NCI-H2227 (cell line): ENCODE measurements at regions not wholly inside any gene's neighbourhood (a gene's known extent, or its start where the extent isn't known, plus 50 kb on each side); places are given as distances from the start of the nearest gene placed in this dataset.
A peak's percentile ranks its signal among the peaks of the same experiment; 100 is the strongest.

ENCODE experiments used
- DNase-seq: peaks from one replicate; lab custom pipeline; 2025; ENCODE audit not compliant: unreplicated experiment; lab: John Stamatoyannopoulos, UW

GRCh38 chr5:173762930-173763329 is 125.2 kb upstream of the CPEB4 start:
- no peak for DNase-seq

- DNase-seq: no peak
These were observed 124.7 kb upstream of the CPEB4 start for GRCh38 chr5:173763410-173763809.

- DNase-seq: peak; percentile 4
These were observed 123.7 kb upstream of the CPEB4 start for GRCh38 chr5:173764332-173765028.

- DNase-seq: no peak
These were observed 123.0 kb upstream of the CPEB4 start for GRCh38 chr5:173765029-173765644.

DNA sequence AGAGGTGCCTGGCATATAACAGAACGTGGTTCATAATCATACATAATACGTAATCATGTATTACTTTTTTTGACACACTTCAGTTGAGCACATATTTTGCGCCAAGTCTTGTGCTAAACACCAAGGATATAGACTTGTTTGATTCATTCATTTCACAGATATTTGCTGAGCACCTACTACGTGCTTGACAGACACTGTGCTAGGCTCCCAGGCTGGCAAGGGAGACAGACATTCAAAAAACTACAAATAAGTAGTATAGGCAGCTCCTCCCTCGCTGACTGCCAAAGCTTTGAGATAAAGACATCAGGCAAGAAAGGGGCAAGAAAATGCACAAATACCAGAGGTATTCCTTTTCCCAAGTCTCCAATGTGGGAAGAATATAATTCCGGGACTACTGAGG is 122.5 kb upstream of the CPEB4 start:
- no peak for DNase-seq

- DNase-seq: no peak
These were observed 120.4 kb upstream of the CPEB4 start for GRCh38 chr5:173767574-173768266.

DNA sequence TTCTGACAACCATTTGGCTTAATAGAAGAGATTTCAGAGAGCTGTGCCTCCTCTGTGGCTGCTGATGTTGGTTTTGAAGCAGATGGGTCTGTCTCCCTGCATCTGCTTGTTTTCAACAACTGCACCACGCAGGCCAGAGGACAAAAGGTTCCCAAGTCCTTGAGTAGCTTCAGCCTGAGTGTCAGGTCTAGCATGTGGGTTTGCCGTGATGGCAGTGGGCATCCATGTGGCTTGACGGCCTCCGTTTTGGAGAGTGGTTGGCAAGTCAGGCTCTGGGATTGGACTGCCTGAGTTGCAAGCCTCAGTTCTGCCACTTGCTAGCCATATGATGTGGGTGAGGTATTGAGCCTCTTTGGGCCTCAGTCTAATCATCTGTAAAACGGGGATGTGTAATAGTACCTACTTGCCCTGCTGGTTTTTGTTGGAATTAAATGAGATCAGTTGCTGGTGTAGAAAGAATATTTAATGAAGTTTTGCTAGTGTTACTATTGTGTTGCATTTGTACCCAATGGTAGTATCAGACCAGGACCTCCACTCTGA is 119.8 kb upstream of the CPEB4 start:
- no peak for DNase-seq

DNA sequence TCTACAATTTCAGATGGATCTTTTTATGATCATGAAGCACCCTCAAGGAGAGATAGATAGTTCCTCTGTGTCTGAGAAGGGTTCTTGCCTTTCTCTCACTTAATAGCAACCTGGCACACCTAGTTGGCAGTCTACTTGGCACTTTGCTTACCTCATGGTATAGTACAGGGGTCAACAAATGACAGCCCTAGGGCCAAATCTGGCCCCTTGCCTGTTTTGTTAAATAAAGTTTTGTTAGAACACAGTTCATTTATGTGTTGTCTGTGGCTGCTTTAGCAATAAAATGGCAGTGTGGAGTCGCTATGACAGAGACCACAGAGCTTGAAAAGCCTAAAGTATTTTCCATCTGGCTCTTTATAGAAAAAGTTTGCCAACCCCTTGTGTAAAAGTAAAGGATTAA is 119.3 kb upstream of the CPEB4 start:
- no peak for DNase-seq

- DNase-seq: no peak
These were observed 117.5 kb upstream of the CPEB4 start for GRCh38 chr5:173770637-173771036.

DNA sequence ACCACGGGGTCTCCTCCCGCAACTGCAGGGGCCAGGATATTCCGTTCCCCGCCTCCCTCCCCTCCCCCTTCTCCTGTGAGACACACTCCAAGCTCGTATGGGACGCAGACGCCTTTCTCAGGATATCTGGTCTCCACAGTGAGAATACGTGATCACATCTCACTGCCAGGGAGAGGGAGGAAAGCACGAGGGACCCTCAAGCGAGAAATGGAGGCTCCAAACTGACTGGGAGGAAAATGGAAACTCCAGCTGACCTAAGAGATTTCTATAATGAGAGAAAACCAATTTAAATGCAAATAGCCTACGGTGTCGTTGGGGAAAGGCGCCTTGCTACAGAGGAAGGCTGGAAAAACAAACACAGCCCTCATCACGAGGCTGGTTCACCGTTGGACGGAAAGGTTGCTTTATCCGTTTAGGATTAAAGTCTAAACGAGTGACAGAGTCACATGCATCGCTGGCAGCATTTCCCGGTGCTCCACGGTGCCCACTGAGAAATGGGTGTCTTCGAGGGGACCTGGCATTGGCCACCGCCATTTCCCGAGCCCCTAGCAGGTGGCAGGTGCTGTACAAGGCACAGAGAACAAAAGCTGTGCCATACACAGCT is 116.9 kb upstream of the CPEB4 start:
- DNase-seq: no peak

GRCh38 chr5:173771725-173772383 is 116.3 kb upstream of the CPEB4 start:
- no peak for DNase-seq

DNA sequence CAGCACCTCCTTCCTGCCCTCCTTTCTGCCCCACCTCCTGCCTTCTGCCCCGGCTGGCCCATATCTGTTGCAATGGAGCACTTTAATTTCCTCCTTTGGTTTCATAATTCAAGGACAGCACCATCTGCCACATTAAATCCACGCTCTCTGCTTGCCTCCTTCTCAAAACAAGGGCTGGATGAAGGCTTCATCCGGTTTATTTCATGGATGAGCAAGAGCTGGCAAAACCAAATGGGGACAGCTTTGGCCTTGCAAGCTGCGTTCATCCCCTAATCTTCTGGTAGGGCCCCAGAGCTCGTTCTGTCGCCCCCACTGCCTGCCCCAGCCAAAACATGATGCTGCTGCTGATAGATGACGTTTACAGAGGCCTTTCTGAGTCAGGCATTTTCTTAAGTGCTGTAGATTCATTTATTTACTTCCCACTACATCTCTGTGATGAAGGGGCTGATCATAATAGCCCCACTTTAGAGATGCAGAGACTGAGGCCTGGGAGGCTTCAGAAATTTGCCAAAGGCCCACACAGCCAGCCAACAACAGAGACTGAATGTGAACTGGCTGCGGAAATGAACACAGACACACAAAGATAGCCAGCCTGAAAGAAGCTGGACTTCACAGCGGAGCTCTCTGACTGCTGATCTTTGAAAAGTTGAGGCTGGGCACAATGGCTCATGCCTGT is 115.6 kb upstream of the CPEB4 start:
- DNase-seq: no peak

DNA sequence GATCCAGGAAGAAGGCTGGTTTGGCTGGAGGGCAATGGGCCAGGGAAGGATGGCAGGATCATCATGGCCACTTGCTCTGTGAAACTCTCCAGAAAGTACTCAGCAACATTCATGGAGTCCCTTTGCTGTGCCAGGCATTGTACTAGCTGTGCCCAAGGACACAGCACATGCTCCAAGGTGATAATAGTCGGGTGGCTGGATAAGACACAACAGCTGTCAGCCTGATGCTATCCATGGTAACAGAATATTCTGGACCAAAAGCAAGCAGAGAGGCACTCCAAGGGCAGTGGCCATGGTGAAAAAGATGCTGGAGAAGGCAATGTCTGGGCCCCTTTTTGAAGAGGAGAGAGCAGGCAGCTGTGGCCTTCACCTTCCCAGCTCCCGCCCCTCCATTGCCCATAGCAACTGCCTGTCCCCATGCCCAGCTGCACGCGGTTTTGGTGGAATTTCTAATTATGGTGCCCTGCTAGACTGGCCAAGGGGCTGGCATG is 113.8 kb upstream of the CPEB4 start:
- no peak for DNase-seq

DNA sequence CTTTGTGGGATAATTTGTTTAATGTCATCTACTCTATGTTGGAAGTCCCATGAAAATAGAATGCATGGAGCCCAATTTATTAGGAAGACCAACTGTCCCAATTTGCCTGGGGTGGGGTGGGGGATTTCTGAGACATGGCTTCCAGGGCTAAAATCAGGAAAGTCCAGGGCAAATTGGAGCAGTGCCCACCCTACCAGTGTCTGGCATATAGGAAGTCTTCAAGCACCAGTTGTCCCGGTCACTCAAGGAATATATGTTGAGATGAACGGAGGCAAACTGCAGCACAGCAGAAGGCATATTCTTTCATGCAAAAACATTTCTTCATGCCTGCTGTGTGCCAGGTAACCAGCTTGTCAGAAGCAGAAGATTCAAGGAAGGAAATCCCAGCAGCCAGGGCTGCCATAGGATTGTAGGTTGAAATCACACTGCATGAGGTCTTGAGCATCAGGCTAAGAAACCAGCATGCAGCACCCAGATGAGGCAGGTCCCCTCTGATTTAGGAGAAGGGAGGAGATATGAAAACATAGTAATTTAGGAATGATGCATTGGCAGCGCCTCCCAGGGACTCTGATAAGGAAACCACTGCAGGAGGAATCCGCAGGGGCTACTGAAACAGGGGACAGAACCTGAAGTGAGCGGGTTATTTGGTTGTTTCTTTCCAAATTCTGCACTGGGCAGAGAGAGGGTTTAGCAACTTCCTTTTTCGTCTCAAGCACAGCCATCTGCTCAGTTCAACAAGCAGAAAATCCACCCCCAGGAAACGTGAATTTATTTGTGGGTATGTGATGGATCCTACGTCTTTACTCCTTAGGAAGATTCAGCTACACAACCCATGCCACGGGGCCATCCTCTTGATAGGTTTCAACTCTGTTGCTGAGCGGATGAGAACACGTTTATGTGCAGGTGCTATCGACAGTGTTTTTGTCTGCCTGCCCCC is 112.6 kb upstream of the CPEB4 start:
- DNase-seq: no peak

GRCh38 chr5:173777149-173777548 is 111.0 kb upstream of the CPEB4 start:
- DNase-seq: peak; percentile 3

GRCh38 chr5:173777674-173778073 is 110.5 kb upstream of the CPEB4 start:
- no peak for DNase-seq

DNA sequence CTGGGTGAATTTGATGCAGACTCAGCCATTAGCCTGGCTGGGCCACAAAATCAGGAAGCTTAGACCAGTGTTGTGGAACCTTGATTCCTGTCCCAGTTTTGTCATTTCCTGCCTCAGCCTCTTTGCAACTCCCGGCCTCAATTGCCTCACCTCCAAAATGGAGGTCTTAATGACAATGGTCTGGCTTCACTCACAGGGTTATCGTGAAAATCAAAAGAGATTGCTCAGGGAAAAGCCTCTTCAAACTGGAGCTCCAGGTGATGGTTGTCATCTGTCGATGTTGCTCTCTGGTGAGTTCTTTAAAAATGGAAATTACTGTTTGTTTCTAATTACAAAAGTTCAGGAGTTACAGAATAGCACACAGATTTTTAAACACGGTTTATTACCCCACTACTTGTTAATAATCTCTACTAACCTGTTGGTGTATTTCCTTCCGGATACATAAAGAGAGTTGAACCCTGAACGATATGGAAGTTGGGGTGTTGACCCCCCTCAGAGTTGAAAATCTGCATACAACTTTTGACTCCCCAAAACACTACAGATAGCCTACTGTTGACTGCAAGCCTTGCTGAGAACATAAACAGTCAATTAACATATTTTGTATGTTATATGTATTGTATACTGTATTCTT is 109.9 kb upstream of the CPEB4 start:
- no peak for DNase-seq

- DNase-seq: no peak
These were observed 109.3 kb upstream of the CPEB4 start for GRCh38 chr5:173778784-173779304.
